Urothelium cell line (cell line): ENCODE measurements at regions not wholly inside any gene's neighbourhood (a gene's known extent, or its start where the extent isn't known, plus 50 kb on each side); places are given as distances from the start of the nearest gene placed in this dataset.

Experiments
- DNase-seq: peaks from one replicate; pipeline ENCODE4 v3.0.0; 2011; ENCODE audit warnings: low spot score, mixed read lengths
- FAIRE-seq: peaks from 2 replicates; lab custom pipeline; 2011; peaks lifted over from hg19 to GRCh38; lab: Jason Lieb, UNC

DNA sequence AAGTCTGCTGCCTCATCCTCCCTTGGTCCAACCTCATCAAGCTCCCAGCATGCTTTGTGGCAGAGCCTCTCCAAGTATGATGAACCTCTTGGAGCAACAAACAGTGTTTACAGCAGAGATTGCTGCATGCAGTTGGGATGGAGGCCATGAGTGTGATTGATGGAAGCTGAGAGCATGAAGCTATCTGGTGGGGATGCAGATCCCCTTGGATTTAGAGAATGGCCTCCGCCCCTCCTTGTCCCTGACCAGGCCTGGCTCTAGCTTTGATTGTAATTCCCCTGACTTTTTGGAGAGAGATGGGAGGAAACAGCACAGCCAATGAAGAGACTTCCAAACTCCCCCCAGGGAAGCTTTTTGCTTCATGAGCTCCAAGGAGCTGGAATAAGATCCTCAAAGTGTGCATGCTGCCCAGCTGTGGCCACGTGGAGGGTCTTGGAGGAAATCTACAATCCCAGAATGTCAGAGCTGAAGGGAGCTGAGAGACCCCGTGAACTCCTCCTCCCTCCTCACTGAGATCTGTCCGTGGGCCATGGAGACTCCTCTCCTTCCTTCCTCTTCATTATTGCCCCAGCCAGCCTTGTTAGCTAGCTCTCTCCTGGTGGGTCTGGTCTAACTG lies 165.3 kb upstream of the USP24 start:
- no peak for FAIRE-seq

DNA sequence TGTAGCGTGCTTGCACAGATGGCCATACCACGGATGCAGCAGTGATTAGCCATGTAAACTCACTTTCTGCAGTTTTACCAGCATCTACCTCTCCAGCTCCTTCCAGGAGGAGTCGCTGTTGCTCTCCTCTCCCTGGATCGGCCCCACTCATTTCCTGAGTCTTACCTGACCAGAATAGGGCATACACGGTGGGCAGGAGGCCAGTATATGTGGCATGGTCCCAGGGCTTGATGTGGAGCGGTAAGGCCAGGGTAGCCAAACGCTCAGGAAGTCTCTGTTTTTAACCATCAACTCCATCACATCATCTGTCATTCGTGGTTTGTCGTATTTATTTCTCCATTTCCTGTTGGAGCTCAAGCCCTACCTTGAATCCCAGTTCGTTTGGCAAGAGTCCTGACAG lies 163.4 kb upstream of the USP24 start:
- DNase-seq, result peak; percentile 41
- FAIRE-seq, result no peak

More for the DNA sequence above, 165.3 kb upstream of the USP24 start:
- no peak for DNase-seq

DNA sequence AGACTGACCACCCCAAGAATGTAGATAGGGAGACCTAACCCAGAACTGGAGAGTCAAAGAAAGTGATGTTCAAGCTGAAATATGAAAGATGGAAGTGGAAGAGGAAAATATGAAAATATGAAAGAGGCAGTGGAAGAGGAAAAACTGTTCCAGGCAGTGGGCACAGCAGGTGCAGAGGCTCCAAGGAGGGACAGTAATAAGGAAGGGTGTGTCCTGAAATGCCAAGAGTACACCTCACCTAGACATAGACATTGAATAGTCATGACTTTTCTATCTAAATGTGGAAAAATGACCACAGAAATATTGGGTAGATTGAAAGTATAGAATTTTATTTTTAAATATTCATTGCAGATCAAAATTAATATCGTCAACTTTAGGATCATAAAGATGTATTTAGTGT lies 161.7 kb upstream of the USP24 start:
- FAIRE-seq (no peak), DNase-seq (no peak)

DNA sequence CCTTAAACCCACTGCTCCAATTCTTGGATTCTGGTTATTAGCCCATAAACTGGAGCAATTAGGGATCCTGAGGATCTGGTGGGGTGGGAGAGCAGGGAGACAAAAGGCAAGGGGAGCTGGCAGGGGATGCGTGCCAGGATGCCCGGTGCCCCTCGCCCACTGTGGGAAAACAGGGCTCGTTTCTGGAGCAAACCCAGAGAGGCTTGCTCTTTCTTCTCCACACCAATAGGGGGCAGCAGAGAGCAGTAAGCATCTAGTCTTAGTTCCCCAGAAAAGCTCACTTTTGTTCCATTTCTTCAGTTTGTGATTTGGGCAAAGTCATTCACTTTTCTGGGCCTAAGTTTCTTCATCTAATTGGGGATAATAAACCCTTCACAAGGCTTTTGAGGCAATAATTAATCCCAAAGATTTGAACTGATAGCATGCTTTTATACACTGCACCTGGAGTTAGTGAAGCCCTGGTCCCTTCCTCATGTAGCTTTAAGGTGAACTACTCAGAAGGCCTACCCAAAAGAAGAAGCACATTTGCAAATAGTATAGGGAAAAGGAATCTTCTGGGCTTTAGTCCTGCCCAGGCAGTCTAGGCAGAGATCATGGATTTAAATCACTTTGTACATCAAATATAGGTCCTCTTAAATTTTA lies 160.6 kb upstream of the USP24 start:
- FAIRE-seq (no peak), DNase-seq (peak; percentile 60)

DNA sequence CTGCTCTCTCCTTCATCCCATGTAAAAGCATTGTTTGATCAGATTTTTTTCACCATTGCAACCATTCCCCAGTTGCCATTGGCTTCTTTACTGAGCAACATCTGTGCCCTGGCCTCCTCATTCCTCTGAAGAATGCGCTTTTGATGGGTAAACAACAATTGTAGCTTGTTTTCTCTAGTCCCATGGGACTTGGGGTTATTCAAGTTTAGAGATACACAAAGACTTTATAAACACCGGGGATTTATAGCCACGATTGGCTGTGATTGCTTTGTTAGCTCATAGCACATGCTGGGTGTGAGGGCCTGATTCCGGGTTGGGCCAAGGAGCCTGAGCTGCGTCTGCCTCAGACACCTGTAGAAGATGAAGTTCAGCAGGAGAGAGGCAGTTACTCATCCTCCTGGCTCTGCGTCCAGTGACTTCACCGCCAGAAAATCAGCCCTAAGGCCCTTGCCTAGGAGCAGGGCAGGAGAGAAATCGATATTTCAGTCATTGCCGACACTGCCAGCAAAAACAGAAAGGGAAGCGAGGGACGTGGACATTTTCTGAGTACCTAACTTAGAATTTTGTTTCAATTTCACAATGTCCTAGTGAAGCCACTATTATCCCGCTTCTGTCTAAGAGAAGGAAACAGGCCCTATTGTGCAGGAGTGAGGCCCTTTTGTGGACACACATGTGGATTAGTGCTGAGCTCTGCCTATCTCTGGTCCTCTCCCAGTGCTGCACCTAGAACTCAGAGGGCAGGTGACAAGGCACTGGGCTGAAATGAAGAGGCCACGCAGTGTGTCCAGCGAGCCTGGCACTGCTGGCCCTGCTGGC lies 159.8 kb upstream of the USP24 start:
- no peak for DNase-seq
- FAIRE-seq, result no peak

DNA sequence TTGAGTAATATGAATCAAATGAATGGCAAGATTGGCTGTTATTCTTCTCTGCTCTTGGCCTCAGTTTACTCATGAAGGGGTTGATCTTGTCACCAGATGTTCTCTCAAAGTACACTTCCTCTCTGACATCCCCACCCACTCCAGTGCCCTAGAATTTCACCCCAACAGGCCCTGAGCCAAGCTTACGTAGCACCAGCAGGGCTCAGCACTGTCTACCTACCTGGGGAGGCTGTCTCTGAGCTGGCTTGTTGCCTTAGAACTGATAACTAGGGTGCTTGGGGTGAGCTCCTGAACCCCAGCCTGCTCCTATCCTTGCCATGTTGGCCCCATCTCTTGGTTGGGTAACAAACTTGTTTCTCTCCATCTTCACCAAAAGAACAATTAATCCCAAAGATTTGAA lies 159.1 kb upstream of the USP24 start:
- DNase-seq (no peak), FAIRE-seq (no peak)

DNA sequence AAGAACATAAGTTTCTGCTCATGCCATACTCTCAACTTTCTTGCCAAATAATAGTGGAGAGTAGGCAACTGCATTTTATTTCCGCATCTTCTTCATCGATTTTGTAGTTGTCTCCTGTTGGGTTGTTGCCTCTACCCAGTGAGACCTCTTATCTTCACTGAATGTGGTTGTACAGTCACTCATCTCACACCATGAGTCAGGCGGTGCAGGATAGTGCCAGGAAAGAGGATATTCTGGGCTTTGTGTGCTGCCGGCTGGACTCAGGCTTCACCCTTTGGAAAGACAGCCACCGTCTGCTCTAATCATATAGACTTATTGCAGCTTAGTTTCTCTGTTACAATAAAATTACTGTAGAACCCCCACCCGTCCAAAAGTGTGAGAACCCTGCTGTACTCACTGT lies 154.3 kb upstream of the USP24 start:
- DNase-seq (no peak), FAIRE-seq (no peak)

DNA sequence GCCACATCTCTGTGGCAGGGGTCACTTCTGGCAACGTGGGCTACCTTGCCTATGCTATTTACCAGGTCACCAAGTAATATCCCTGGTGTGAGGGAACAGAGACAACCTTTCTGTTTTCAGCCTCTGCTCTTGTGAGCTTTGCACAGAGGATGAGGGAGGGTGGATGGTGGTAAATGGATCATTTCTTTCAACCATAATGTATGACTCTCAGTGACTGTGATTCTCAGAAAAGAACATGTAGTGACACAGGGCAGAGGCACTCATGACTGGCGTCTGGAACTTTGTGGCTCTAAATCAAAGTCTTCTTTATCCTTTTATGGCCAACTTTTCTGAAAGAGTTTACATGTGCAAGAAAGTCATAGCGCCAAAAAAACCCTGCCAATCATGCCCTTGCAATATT lies 153.5 kb upstream of the USP24 start:
- no peak for DNase-seq
- FAIRE-seq, result no peak

DNA sequence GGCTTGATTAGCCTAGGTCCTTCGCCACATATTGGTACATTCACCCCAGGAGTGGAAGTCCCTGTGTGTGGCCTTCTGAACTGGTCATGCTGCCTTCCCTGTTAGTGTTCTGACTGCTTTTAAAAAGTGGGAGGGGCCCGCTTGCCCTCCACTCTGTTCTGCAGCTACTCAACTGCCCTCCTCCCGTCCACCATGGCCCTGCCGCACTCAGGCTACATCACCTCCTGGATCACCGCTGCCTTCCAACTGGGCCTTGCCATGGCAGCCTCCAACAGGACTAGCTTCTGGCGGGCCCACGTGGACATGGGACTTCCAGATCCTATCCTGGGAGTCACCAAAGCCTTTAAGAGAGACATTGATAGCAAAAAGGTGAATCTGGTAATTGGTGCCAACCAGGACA lies 152.1 kb upstream of the USP24 start:
- no peak for FAIRE-seq
- no peak for DNase-seq

DNA sequence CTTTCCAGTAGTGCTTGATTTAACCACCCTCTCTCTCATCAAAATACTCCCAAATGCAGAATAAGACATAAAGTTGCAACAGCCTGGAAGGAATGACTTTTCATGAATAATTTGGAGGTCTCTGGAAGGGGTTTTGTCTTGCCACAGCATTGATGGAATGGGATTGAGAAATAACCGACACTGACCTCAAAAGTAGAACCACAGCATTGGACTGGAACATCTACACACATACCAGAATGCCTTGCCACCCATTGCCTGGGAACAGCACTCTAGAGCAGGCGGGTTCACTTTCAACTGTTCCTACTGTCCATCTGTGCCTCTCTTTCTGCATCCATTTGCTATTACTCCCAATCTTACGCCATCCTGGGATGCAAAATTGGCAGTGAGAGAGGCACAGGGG lies 149.1 kb upstream of the USP24 start:
- FAIRE-seq, result no peak
- DNase-seq, result no peak

DNA sequence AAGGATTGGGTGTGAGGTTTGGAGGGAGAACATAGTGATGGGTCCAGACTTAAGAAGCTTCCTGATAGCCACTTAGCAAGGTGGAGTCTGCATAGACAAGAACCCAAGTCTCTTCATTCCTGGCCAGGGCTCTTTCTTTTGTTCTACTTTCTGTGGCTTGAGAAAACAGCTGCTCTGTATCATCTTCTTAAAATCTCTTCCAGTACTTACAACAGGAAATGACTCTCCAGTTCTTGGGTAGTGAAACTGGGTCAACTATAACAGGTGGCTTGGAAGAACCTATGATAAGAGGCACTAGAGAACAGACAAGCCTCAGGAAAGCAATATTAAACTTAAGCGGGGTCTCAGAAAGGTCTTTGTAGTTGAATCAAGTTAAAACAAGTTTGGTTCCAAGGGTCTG lies 148.1 kb upstream of the USP24 start:
- no peak for DNase-seq
- FAIRE-seq, result no peak

DNA sequence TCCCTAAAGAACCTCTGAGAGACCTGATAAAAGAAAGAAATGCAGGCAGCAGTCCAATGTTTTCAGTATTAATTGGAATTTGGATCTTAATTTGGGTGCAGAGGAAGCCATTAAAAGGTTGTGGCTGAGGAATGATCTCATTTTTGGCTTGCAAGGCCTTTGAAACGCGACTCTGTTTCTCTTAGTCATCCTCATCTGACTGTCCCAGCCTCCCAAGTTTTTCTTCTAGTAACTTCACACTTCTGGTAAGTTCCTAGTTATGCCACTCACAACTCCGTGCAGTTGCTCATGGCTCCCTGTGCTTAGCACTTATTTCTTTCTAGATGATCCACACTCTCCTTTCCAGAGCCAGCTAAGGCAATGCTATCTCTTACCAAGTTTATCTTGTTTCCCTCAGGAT lies 147.4 kb upstream of the USP24 start:
- FAIRE-seq, result no peak
- peak; percentile 41 for DNase-seq

DNA sequence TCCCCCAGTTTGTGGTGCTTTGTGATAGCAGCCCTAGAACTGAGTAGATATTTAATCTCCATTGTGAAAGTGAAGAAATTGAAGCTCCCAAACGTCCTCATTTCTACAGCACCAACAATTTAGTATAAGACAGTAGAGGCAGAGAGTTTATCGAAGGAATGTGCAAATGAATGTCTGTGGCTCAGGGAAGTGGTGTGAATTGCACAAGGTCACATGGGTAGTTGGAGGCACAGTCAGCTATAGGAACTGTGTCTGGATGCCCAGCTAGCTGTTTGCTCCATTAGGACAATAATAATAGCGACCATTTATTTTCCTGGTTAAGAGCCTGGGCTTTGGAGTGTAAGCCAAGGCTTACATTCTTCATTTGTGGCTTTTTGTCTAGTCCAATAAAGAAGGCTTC lies 144.4 kb upstream of the USP24 start:
- DNase-seq (no peak), FAIRE-seq (no peak)

DNA sequence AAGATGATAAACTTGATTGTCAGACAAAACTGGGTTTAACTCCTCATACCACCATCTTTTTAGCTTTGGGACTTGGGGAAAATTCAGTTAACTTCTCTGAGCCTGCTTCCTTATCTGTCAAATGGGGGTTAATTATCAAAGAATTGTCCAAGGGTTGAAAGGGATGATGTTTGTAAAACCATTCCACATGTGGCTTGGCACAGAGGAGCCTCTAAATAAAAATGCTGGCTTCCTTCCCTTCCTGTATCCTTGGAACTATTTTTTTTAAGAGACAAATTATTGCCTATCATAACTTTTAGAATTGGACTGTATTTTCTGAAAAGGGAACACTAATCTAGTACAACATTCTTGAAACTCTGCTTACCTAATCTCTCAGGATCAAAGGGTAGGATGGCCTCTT lies 143.4 kb upstream of the USP24 start:
- DNase-seq, result no peak
- FAIRE-seq, result no peak

DNA sequence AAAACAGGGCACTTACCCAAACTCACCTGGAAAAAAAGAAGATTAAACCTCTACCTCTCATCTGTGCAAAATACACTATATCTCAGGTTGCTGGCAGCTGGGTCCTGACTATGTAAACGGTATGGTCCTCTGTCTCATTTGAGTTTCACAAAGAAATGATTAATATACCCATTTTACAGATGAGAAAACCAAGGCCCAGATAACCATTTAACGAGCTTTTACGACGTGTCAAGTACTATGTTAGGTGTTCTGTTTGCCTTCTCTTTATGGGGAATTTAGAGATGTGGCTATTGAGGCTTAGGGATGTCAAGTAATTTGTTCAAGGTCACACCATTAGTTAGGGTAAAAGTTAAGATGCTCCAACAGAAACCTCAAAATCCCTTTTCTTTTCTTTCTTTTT lies 140.4 kb upstream of the USP24 start:
- no peak for FAIRE-seq
- no peak for DNase-seq

DNA sequence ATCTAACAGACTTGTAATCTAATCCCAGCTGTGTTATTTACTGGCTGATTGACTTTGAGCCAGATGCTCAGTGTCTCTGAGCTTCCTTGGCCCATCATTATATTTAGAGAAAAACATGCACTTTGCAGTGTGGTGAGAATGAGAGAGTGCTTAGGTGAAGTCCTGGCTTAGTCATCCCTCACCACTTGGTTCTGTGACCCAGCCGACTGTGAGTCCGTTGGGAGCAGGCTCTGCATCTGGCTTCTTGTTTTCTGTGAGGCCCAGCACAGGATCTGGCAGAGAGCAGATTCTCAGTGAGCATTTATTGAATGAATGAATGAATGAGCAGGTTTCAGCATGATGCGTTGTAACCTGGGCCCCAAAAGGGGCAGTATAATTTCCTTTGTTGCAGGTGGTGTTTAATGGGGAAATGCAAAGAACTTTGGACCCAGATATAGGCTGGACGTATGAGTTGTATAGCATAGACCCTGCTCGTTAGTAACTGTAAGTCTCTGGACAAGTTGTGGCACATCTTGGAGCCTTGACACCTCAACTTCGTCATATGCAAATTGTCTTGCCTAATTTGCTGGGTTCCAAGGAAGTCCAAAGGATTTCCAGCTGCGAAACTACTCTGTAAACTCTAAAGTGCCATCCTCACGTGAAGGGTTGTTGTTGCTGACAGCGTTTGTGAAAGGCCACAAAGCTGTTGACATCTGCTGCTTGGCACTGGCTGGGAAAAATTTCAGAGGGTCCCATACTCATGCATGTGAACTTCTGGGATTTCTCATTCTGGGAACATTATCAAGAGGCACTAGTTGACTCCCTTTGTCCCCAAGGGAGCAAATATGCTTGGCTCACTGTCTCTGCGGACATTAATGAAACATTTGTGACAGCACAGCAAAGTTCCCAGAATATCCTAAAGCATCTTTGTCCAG lies 138.8 kb upstream of the USP24 start:
- FAIRE-seq, result no peak

DNA sequence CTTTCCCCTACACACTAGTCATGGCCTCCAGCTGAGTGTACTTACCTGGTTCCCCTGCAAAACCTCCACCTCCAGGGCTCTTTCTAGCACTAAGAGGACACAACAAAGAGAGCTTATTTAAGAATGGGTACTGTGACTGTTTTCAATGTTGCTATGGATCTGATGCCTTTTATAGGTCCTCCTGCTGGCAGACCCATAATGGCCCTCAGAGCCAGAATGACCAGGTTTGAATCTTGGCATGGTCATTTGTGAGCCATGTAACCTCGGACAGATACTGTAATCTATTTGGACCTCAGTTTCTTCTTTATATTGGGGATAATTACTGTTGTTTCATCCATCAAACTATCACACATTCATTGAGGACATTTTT lies 137.6 kb upstream of the USP24 start:
- FAIRE-seq (no peak), DNase-seq (no peak)

More for the DNA sequence above, 138.8 kb upstream of the USP24 start:
- DNase-seq, result no peak

DNA sequence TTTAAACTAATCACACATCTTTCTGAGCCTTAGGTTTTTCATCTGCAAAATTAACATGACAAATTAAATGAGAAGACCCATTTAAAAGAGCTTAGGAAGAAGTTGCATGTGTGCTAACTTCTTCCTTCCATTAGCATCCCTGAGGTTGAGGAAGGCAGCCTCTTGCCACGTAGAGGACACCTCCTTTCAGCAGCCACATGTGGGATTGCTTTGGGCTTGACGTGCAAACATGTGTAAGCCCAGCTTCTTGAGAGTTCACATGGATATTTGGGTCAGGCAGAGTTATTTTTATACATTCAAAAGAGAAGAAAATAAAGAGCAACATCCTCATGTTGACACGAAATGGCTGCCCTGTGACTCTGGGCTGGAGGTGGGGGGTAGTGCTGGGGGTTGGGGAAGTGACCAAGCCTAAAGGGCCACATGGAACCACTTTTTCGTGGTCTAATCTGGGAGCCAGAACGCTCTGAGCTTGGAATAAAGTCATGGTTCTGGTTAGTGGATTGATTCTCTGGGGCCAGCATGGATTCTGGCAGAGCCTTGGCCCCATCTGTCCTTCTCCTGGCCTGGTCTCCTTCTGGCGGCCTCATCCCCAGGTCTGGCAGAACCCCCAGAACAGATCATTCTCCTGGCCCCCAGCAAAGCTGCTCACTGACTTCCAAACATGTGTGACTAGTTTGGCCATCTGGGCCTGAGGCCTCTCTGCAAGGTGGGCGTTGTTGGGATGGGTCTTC lies 137.1 kb upstream of the USP24 start:
- DNase-seq (no peak), FAIRE-seq (no peak)

DNA sequence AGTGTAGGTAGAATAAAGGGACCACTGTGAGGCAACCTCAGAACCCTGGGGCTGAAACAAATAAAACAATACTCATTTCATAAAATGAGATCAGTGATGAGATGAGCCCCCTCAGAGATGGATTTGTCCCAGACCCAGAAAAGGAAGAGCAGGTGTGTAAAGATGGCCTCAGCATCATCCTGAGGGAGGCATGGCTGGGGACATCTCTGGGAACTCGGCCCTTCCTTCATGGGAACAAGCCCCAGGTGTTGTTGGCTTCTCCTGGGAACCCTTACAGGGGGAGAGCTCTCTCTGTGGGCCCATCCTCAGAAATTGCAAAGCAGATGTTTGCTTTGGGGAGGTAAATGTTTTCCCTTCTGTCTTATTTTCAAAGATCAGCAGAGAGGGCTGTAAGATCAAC lies 133.2 kb upstream of the USP24 start:
- DNase-seq (no peak), FAIRE-seq (no peak)

DNA sequence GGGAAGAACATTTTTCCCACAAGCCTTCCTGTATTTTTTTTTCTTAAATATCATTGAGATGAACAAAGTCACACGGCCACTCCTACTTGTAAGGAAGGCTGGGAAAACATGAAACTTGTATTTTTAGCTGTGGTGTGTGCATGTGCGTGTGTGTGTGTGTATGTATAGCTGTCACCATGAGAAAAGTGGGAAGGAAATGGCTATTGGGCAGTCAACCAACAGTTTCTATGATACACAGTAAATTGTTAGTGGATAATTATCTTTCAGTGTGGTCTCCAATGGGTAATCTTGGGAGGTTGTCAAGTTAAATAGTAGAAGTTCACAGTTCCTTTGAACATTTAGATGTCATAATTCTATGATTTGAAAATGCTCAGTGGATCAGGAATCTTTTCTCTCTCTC lies 132.7 kb upstream of the USP24 start:
- DNase-seq (no peak), FAIRE-seq (no peak)

DNA sequence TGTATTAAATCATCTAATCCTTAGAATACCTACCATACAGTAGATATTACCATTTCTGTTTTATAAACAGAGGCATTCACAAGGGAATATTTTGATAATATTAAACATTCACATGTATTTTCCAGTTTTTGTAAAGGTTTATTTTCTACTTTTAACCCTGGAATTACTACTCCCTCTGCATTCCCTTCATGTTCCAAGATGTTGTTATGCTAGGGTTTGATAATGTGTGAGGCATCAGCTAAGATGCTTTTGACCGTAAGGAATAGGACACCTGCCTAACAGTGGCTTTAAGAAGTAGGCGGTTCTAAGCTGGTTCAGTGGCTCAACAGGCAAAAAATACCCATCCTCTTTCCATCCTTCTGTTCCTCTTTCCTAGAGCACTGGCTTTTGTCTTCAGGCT lies 131.9 kb upstream of the USP24 start:
- FAIRE-seq (no peak), DNase-seq (no peak)
